HepG2 (cell line): ENCODE measurements at regions not wholly inside any gene's neighbourhood (a gene's known extent, or its start where the extent isn't known, plus 50 kb on each side); places are given as distances from the start of the nearest gene placed in this dataset.

Source experiments
- ADNP ChIP-seq: sonication (generic); formaldehyde crosslinking; IDR thresholded peaks from 2 replicates; pipeline ENCODE4 v1.4.0; 2020; ENCODE audit warnings: missing genetic modification reagents
- DZIP1 ChIP-seq: sonication (generic); formaldehyde crosslinking; IDR thresholded peaks from 2 replicates; pipeline ENCODE4 v1.5.0; 2020; ENCODE audit warnings: mild to moderate bottlenecking, missing genetic modification reagents
- KDM3A ChIP-seq: IDR thresholded peaks from 2 replicates; pipeline ENCODE4 v1.6.1; 2018; ENCODE audit warnings: low read depth, missing compliant biosample characterization
- KLF16 ChIP-seq, 2 experiments: sonication (generic) in 1 of 2; formaldehyde crosslinking in 1 of 2; IDR thresholded peaks; 2 replicates each; pipeline versions ENCODE4 v1.6.1 to v1.8.0; 2016 to 2023; ENCODE audit warnings: missing genetic modification reagents in 2 of 2, missing compliant biosample characterization in 1 of 2
- ZNF142 ChIP-seq: sonication (generic); formaldehyde crosslinking; IDR thresholded peaks from 2 replicates; pipeline ENCODE4 v1.4.0; 2020; ENCODE audit warnings: missing genetic modification reagents
- ZNF292 ChIP-seq: sonication (generic); formaldehyde crosslinking; IDR thresholded peaks from 2 replicates; pipeline ENCODE4 v1.8.1; 2022; ENCODE audit warnings: mild to moderate bottlenecking, low read depth, missing genetic modification reagents, borderline replicate concordance
- TF ChIP-seq, protein P1 (sequence below): sonication (generic); formaldehyde crosslinking; IDR thresholded peaks from 2 replicates; pipeline ENCODE4 v1.8.1; 2023; ENCODE audit warnings: mild to moderate bottlenecking, missing genetic modification reagents

- TF ChIP-seq DZIP1 (CRISPR knock-in tag) (no peak), KDM3A (CRISPR knock-in tag) (no peak), ADNP (CRISPR knock-in tag) (no peak), ZNF142 (CRISPR knock-in tag) (no peak), ZNF292 (no peak), KLF16 (CRISPR knock-in tag; IDR thresholded peaks at IDR 0.05) (no peak)
- TF ChIP-seq, protein P1, sequence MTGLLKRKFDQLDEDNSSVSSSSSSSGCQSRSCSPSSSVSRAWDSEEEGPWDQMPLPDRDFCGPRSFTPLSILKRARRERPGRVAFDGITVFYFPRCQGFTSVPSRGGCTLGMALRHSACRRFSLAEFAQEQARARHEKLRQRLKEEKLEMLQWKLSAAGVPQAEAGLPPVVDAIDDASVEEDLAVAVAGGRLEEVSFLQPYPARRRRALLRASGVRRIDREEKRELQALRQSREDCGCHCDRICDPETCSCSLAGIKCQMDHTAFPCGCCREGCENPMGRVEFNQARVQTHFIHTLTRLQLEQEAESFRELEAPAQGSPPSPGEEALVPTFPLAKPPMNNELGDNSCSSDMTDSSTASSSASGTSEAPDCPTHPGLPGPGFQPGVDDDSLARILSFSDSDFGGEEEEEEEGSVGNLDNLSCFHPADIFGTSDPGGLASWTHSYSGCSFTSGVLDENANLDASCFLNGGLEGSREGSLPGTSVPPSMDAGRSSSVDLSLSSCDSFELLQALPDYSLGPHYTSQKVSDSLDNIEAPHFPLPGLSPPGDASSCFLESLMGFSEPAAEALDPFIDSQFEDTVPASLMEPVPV (CRISPR knock-in tag) = no peak
- TF ChIP-seq, all 625 proteins: peak for 0
Observed at GRCh38 chr11:97409141-97409540, 1019.3 kb downstream of the JRKL start (continued).
